ENCODE measurements at regions not wholly inside any gene's neighbourhood (a gene's known extent, or its start where the extent isn't known, plus 50 kb on each side); places are given as distances from the start of the nearest gene placed in this dataset.

DNA sequence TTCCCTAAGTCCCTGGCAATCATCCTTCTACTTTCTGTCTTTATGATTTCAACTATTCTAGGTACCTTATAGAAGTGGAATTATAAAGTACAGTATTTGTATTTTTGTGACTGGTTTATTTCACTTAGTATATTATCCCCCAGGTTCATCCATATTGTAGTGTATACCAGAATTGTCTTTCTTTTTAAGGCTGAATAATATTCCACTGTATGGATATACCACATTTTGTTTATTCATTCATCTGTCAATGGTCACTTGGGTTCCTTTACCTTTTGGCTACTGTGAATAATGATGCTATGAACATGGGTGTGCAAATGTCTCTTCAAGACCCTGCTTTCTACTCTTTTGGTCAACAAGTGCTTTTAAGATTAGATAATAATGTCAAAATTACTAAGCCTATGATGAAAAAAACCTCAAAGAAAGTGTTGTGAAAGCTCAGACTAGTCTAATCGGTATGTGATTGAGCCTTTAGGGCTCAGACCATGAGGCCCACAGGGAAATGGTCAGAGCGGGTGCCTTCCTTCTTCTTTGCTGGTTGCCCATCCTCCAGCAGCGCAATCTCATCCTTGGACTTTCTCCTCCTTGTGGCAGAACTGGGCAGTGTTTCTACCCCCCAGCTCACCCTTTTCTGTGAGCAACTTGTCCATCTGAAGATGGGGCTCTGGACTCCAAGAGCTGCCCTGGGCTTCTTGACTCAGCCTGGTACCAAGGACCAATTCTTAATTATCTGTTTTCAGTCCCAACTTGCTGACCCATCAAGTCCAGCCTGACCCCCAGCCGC, 105.4 kb downstream of the TTC8 start:
- ATAC-seq (no peak), DNase-seq (no peak)
- intact Hi-C loops (cut with DNase I, micrococcal nuclease): no loop called here

DNA sequence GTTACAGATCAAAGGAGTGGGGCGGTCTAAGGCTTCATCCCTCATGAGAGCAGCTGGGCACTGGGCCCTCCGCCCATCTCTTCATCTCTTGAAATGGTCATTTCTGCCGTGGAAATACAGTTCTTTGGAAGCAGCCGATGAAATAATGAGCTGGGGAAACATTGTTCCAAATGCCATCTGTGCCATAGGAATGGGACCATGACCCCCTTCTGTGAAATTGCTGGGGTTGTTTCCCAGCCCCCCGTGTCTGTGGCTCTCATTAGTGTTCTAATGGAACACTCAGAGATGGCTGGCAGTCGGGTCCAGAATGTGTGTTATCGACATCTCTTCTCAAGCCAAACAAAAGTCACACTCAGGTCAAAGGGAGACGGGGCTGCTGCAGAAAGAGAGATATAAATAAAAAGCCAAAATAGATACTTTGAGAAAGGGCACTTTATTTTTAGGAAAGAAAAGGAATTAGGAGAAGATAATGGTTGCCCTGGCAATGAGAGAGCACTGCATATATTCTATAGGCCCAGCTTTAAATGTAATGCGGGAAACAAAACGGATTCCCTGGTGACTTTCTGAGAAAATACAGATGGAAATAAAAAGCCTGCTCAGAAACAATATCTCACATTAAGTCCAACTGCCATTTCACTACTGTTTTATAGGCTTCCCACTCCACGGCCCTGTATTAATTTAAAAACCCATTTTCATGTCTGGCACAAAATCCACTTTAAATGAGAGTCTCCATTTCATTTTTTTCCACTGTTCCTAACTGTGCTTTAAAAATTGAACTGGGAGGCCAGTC, 107.1 kb downstream of the TTC8 start:
- intact Hi-C loops (cut with DNase I, micrococcal nuclease): no loop called here
- no peak for ATAC-seq
- no peak for DNase-seq

DNA sequence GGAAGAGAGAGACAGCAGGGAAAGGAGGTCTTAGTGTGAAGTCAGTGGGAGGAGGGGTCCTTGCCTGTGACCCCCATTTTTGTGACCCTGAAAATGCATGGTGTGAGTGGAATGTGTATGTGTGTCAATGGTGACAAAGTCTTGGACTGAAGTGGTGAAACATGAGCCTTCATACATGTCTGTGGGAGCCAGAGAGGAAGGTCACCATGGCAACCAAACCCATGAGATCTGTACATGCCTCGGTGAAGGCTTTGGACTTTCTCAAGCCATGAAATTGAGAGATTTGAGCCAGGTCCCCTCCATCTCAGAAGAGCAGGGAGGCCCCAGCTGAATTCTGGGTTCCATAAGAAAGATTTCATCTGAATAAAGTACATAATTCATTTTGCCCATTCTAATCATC, 108.7 kb downstream of the TTC8 start:
- no peak for DNase-seq
- no peak for ATAC-seq
- intact Hi-C loops (cut with DNase I, micrococcal nuclease): no loop called here

DNA sequence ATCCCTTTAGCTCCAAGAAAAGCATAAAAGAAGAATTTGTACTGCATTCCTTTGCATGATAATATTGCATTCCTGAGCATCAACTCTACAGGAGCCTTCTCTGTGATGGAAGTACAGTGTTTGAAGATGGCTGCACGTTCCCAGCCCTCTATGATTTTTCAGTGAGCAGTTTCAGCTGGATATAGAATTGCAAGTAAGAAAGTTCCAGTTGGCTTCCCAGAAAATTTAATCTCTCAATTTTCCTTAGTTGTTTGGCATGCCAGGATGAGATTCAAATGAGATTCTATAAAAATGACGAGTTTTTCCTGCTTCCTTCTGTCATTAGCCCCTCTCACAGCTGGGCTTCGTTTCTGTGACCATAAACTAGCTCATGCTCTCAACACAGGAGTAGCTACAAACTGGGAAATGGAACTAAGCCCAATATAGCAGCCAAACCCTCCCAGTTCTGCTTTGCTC, 109.9 kb downstream of the TTC8 start:
- DNase-seq: no peak
- intact Hi-C loops (cut with DNase I, micrococcal nuclease): no loop called here
- no peak for ATAC-seq

DNA sequence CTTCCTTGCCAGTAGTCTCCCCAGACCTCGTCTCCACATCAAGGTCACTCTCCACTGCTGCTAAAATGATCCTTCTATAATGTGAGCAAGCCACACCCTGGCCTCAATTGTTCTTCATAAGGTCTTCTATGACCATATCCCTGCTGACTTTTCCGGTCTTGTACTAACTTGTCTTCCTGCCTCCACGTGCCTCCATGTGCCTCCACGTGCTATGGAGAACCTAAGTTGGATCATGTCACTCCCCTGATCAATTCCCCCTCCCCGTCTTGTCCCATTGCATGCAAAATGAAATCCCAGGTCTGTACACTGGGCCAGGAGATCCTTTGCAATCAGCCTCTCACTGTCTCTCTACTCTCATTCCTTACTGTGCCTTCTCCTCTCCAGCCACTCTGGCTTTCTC, 110.6 kb downstream of the TTC8 start:
- intact Hi-C loops (cut with DNase I, micrococcal nuclease): no loop called here
- DNase-seq: no peak
- no peak for ATAC-seq

DNA sequence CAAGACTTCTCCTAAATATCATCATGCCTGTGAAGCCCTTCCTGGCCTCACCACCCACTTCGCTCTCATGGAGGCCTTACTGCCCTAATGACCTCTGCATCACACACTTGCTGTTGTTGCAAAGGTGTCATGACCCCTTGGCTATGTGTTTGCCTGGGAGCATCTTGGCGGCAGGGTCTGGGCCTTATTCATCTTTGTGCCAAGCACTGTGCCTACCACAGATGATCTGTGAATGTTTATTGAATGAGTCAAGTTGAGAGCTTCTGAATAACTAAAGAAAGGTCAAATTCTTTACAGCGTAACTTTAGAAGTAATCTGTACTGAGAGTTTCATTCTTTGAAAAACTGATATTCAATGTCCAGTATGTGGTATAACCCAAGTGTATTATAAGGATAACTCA, 113.3 kb downstream of the TTC8 start:
- ATAC-seq (no peak), DNase-seq (no peak)
- intact Hi-C loops (cut with DNase I, micrococcal nuclease): no loop called here

DNA sequence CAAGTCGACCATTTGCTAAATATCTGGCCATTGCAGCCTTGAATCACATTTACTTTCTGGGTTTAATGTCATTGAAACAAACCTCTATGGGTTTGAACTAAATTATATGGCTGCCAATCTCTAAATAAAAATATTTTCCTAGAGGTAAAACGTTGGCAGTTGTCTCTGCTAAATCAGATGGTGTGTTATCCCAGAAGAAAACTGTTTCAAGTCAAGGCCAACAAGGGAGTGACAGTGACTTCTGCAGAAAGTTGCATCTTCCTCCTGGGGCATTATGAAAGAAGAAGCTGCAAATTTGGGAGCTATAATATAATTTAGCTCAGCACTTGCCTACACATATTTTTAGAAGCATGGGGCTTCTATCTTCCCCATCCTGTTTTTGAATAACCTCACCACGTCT, 116.2 kb downstream of the TTC8 start:
- intact Hi-C loops (cut with DNase I, micrococcal nuclease): no loop called here
- DNase-seq (no peak), ATAC-seq (no peak)

DNA sequence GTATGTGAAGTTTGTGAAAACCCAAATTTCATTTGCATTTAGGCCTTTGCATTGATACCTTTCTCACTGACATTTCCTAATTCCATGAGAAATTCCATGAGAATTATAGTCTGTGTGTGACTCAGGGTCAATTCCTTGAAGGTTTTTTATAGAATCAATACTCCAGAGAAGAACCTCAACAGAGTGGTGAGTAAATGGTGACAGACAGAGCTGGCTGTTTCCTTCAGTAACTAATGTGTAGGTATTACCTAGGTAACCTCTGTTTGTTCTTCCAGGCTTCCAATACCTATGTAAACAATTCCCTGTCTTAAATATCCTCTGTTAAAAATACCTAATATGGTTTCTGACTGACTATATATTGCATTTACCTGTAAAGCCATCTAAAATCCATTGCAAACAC, 117.0 kb downstream of the TTC8 start:
- intact Hi-C loops (cut with DNase I, micrococcal nuclease): no loop called here
- ATAC-seq (no peak), DNase-seq (no peak)

DNA sequence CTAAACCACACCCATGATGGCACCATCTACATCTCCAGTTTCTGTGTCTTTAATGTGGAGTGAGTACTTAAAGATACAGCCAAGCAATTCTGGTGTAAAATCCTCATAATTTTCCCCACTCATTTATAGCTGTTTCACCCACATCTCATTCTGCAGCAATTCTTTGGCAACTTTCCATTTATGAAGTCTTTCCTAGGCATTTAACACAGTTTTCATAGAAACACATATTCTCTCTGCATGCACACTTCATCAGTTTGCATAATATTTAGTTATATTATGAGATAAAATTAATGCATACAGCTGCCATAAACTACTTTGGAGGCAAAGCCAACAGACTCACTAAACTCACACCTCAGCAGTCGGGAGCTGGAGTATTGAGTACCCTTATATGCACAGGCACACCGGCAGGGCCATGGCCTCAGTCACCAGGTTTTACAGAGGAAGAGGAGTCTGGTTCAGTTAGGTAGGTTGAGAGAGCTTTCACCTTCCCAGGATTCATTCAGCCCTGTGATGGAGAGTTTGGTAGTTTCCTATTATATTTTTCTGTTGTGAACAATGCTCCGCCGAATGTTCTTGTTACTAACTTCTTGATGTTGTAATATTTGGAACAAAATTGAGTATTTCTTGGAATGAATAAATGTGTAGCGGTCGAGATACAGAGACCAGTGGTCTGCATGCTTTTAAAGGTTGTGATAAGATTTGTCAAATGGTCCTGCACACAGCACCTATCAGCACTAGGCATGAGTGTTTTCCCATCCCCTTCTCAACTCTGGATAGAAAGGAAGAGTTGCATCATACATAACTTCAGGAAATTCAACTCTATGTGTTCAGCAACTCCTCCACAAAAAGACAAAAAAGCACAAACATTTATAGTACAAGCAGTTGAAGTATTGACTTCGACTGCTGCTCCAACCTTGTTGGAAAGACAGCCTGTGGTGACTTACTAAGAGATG, 123.5 kb downstream of the TTC8 start:
- ATAC-seq: no peak
- no peak for DNase-seq
- intact Hi-C loops (cut with DNase I, micrococcal nuclease): no loop called here

DNA sequence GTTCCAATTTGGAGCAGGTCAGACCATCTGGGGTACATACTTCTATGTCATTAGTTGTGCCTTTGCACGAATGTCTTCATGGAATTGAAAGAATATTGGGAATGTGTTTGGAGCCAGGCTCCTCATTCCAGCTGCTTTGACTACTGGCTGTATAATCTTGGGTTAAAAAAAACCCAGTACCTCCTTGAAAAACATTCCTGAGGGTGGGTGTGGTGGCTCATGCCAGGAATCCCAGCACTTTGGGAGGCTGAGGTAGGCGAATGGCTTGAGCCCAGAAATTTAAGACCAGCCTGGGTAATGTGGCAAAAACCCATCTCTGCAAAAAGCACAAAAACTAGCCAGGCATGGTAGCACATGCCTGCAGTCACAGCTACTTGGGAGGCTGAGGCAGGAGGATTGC, 125.6 kb downstream of the TTC8 start:
- intact Hi-C loops (cut with DNase I, micrococcal nuclease): no loop called here
- ATAC-seq: no peak
- no peak for DNase-seq

DNA sequence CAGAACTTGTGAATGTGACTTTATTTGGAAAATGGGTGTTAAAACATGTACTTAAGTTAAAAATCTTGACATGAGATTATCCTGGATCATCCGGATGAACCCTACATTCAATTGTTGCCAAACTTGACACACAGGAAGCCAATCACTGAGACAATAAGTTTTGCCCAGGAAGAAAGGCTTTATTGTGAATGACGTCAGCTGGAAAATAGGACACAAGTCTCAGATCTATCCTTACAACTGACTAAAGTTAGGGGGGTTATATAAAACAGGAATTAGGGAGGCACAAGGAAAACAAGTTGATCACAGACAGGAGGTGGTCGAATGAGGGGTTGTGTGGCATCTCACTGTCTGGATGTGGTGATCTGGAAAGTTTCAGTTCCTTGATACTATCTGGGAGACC, 126.9 kb downstream of the TTC8 start:
- no peak for ATAC-seq
- intact Hi-C loops (cut with DNase I, micrococcal nuclease): no loop called here
- no peak for DNase-seq

DNA sequence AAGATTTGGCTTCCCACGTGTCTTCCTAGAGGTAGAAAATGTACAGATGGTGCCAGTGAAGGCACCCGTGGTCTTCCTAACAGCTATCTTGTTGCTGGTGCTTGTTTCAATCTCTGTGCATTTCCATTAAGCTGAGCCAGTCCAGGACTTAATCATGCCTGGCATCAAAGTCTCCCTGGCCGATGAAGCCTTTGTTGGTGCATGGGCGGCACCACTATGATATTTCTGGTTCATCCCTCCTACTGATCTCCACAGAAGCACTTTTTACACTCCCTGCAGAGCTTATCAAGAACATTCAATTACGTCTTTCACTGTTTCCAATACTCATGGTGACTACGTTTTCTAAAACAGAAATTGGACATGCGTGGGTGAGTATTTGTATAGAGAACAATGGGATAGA, 128.4 kb downstream of the TTC8 start:
- intact Hi-C loops (cut with DNase I, micrococcal nuclease): no loop called here
- ATAC-seq (no peak), DNase-seq (no peak)

DNA sequence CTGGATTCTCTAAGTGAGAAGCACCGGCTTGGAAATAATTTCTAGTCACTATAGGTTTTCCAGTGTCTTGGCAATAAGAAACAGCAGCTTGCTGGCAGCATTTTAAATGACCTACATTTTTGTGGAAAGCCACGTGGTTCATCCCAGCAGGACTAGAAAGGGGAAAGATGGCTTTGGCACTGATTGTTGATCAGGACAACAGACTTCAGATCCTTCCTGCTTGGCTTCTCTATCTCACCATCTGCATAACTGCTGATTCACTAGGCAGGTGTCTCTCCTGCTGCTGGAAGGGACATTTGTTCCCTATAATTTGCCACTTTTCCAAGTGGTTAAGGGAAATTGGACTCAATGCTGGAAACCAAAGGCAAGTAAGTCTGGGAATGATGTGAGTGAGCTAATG, 131.0 kb downstream of the TTC8 start:
- ATAC-seq (no peak), DNase-seq (no peak)
- intact Hi-C loops (cut with DNase I, micrococcal nuclease): no loop called here

DNA sequence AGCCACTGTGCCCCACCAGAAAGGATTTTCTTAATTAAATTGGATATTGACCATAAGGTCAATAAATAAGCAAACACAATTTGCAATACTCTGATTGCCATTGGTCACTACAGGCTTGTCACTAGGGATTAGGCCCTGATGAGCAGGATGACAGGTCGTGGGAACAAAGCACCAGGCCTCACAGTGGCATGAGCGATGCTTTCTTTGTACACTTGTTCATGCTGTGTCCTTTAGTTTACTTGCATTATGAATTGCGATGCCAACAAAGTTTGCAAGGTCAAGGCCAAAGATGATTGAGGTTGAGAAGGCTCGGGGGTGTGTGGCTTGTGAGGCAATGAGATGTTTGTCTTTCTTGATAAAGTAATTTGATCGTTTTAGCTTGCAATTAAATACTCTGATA, 136.0 kb downstream of the TTC8 start:
- DNase-seq (no peak), ATAC-seq (peak; percentile 29)
- intact Hi-C loops (cut with DNase I, micrococcal nuclease): no loop called here

DNA sequence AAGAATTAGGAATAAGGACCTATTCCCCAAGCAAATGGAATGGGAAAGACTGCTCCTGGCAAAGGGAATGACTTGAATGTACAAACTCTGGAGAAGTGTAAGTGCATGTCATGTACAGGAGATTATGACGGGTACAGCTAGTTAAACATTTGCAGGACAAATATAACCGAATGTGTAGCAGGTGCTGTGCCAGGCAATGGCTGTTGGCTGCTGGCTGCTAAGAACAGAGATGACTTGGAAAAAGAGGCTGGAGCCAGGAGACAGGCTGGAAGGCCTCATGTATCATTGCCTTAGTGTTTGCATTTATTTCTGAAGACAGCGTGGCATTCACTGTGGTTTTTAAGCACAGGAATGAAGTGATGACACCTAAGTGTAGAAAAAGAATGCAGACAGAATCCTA, 136.8 kb downstream of the TTC8 start:
- peak; percentile 95 for ATAC-seq
- intact Hi-C loops (cut with DNase I, micrococcal nuclease): no loop called here
- no peak for DNase-seq

DNA sequence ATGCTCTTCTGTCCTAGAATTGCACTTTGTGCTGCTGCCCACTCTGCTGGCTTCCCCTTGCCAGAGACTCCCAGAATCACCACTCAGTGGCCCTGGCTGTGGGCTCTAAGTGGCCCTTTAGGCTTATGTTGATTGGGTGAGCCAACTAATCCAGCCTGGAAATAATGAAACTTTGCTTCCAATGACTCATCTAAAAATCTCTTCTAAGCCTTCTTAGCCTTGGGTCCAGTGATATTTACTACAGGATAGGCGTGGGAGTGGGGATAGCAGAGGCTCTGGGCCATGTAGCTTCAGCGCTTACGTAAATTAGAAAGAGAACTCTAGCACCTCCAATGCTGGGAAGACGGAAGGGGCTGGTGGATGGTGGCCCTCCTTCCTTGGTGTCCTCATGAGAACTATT, 137.9 kb downstream of the TTC8 start:
- DNase-seq (no peak), ATAC-seq (no peak)
- intact Hi-C loops (cut with DNase I, micrococcal nuclease): no loop called here

DNA sequence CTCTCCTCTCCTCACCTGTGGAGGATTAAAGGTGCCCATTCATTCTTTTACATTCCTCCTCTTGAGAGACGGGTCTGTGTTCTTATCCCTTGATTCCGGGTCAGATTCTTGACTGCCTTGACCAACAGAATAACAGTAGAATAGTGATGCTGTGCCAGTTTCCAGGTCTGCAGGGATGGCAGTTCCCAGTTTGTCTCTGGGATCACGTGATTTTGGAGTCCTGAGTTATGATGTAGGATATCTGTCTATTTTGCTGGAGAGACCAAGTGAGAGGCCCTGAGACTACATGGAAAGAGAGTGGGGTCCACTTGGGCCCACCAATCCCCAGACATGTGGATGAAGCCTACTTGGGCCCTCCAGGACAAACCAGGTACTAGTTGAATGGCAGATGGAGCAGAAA, 142.8 kb downstream of the TTC8 start:
- DNase-seq (no peak), ATAC-seq (no peak)
- intact Hi-C loops (cut with DNase I, micrococcal nuclease): no loop called here

DNA sequence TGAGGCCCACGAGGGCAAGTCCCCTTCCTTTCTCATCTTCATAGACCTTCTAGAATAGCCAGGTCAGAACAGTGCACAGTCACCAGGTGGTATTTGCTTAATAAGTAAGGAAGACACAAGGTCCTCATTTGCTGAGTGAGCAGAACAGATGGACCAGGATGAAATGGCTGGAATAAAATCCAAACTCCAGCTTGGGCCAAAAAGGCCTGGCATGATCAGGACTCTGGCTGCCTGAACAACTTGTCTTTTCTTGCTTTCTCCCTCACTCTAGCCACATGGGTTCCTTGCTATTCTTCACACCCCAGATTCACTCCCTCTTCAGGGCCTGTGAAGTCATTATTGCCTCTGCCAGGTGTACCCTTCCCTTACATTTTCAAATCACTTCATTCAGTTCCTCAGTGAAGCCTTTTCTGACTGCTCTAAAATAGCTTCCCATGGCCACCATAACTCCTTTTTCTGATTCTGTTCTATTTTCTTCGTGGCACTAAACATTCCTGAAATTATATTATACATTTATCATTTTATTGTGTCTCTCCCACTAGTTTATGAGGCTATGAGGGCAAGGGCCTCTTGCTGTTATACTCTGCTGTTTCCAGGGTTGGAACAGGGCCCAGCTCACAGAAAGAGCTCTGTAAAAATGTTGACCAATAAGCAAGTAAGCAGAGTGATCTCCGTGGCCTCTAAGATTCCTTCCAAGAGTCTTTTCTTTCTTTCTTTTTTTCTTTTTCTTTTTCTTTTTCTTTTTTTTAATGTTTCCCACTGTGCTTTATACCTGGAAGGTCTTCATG, 150.8 kb downstream of the TTC8 start:
- DNase-seq (peak; percentile 68 to 80), ATAC-seq (peak; percentile 98)
- intact Hi-C loops (cut with DNase I, micrococcal nuclease): no loop called here

DNA sequence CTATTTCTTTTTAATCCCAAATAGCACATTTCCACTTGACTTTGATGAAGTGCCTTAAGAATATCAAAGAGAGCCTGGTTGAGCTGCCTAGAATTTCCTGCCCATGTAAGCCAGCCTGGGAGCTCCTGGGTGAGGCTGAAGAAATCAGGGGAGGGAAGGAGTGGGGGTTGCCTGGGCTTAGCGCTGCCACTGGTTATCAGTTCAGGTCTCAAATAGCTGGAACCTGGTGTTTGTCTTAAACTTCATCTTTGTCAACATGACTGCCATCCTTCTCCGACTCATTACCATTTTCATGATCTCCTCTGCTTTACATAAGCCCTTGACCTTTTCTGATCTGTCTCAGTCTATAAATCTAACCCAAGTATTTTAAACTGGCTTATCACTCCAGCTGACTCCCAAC, 151.5 kb downstream of the TTC8 start:
- DNase-seq (no peak), ATAC-seq (peak; percentile 48)
- intact Hi-C loops (cut with DNase I, micrococcal nuclease): no loop called here

Measured in left colon (tissue), 2 donors.